A673 (cell line): ENCODE measurements at regions not wholly inside any gene's neighbourhood (a gene's known extent, or its start where the extent isn't known, plus 50 kb on each side); places are given as distances from the start of the nearest gene placed in this dataset.

ENCODE experiments used
- CTCF ChIP-seq: fragments of 300-800, 200-600 bp; sonication (generic); conservative IDR thresholded peaks from 2 replicates; pipeline ENCODE4 v1.5.1; 2017; ENCODE audit warnings: low read depth, mild to moderate bottlenecking, antibody characterized with exemption, low read length, moderate library complexity, mixed read lengths
- EZH2 ChIP-seq: fragments of 200-600 bp; sonication (generic); IDR thresholded peaks from 2 replicates; pipeline ENCODE4 v1.6.1; 2017; ENCODE audit warnings: borderline replicate concordance, low read depth, mild to moderate bottlenecking, mixed read lengths, antibody characterized with exemption, low read length; ENCODE audit not compliant: poor library complexity, severe bottlenecking

- TF ChIP-seq CTCF (no peak), EZH2 (no peak)
Measured at GRCh38 chr17:55911186-55911585, 160.3 kb downstream of the PCTP start.
